ENCODE measurements at regions not wholly inside any gene's neighbourhood (a gene's known extent, or its start where the extent isn't known, plus 50 kb on each side); places are given as distances from the start of the nearest gene placed in this dataset.

- TF ChIP-seq, protein P1, sequence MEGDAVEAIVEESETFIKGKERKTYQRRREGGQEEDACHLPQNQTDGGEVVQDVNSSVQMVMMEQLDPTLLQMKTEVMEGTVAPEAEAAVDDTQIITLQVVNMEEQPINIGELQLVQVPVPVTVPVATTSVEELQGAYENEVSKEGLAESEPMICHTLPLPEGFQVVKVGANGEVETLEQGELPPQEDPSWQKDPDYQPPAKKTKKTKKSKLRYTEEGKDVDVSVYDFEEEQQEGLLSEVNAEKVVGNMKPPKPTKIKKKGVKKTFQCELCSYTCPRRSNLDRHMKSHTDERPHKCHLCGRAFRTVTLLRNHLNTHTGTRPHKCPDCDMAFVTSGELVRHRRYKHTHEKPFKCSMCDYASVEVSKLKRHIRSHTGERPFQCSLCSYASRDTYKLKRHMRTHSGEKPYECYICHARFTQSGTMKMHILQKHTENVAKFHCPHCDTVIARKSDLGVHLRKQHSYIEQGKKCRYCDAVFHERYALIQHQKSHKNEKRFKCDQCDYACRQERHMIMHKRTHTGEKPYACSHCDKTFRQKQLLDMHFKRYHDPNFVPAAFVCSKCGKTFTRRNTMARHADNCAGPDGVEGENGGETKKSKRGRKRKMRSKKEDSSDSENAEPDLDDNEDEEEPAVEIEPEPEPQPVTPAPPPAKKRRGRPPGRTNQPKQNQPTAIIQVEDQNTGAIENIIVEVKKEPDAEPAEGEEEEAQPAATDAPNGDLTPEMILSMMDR (IDR thresholded peaks at IDR 0.05; ENCODE audit: low read depth, low read length, poor library complexity, severe bottlenecking), result no peak
- TF ChIP-seq EZH2phosphoT487 (IDR thresholded peaks at IDR 0.05; ENCODE audit: borderline replicate concordance, low read length), result no peak
Measured at GRCh38 chr1:4133297-4133938, 233.3 kb upstream of the C1orf174 start.

Data from DOHH2 (cell line).